DND-41 (cell line): ENCODE measurements at regions not wholly inside any gene's neighbourhood (a gene's known extent, or its start where the extent isn't known, plus 50 kb on each side); places are given as distances from the start of the nearest gene placed in this dataset.

Experiments
- CTCF ChIP-seq: IDR thresholded peaks from 2 replicates; pipeline ENCODE4 v1.5.1; 2012; ENCODE audit warnings: borderline replicate concordance, low read length, moderate library complexity, mild to moderate bottlenecking; ENCODE audit not compliant: poor library complexity, severe bottlenecking; ENCODE audit errors: extremely low read depth
- EZH2 ChIP-seq: IDR thresholded peaks from 3 replicates; pipeline ENCODE4 v1.6.1; 2012; ENCODE audit warnings: borderline replicate concordance, low read depth, mild to moderate bottlenecking, moderate library complexity, low read length, inconsistent platforms; ENCODE audit not compliant: severe bottlenecking

DNA sequence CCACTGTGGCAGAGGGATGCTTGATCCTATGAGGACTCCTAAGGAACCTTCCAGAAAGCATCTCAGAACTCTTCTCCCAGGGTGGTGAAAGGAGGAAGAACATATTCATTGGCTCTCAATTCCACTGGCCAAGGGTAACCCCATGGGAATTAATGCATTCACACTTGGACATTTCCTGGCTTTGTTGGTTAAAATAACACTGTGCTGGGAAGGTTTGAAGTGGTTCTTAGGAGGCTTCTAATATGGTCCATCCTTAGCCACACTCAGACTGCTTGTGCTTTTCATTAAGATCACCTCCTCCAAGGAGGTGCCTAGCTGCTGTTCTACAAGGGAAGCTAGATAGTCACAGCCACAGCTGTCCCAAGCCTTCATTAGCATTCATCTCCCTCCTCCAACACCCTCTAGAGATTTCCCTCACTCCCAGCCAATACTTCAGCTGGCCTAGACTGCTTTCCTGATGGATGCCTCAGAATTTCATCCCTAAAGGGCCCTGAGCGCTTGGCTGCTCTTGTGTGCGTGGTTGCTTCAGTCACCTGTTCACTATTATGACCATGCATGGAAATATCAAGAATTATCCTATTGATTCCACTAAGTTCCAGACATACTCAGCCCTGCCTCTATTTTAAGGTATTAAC is 544.4 kb downstream of the PLPP3 start:
- TF ChIP-seq CTCF (no peak), EZH2 (no peak)
